H9 (cell line): ENCODE measurements at regions not wholly inside any gene's neighbourhood (a gene's known extent, or its start where the extent isn't known, plus 50 kb on each side); places are given as distances from the start of the nearest gene placed in this dataset.

ENCODE experiments used
- DNase-seq: peaks from one replicate; pipeline ENCODE4 v3.0.0-alpha.2; 2017
- H2AFZ ChIP-seq: one replicate; pipeline ENCODE4 v1.6.1; 2013; ENCODE audit warnings: mild to moderate bottlenecking, low read length, control low read depth, moderate library complexity
- H2AK5ac ChIP-seq: 2 replicates; pipeline ENCODE4 v1.6.1; 2013; ENCODE audit warnings: low read length, control low read depth, mixed read lengths; ENCODE audit not compliant: insufficient read length
- H2BK120ac ChIP-seq: one replicate; pipeline ENCODE4 v1.6.1; 2013; ENCODE audit warnings: low read depth, mild to moderate bottlenecking, low read length, control low read depth, inconsistent platforms; ENCODE audit not compliant: poor library complexity, severe bottlenecking
- H2BK12ac ChIP-seq: 2 replicates; pipeline ENCODE4 v1.6.1; 2013; ENCODE audit warnings: low read length, control low read depth, mixed read lengths, low read depth; ENCODE audit not compliant: insufficient read length
- H2BK15ac ChIP-seq: 2 replicates; pipeline ENCODE4 v1.6.1; 2013; ENCODE audit warnings: low read depth, low read length, control low read depth
- H2BK20ac ChIP-seq: one replicate; pipeline ENCODE4 v1.6.1; 2013; ENCODE audit warnings: low read depth, mild to moderate bottlenecking, low read length, control low read depth, inconsistent platforms; ENCODE audit not compliant: poor library complexity, severe bottlenecking
- H2BK5ac ChIP-seq: 2 replicates; pipeline ENCODE4 v1.6.1; 2013; ENCODE audit warnings: low read length, control low read depth, mixed read lengths; ENCODE audit not compliant: insufficient read length
- H3K14ac ChIP-seq: 2 replicates; pipeline ENCODE4 v1.6.1; 2013; ENCODE audit warnings: low read length, control low read depth; ENCODE audit not compliant: insufficient read depth
- H3K18ac ChIP-seq: 2 replicates; pipeline ENCODE4 v1.6.1; 2013; ENCODE audit warnings: low read depth, mild to moderate bottlenecking, mixed read lengths, low read length, control low read depth; ENCODE audit not compliant: insufficient read length
- H3K23ac ChIP-seq: 2 replicates; pipeline ENCODE4 v1.6.1; 2013; ENCODE audit warnings: low read length, control low read depth, mixed read lengths, low read depth; ENCODE audit not compliant: insufficient read length
- H3K23me2 ChIP-seq: 2 replicates; pipeline ENCODE4 v1.6.1; 2013; ENCODE audit warnings: low read depth, mild to moderate bottlenecking, mixed read lengths, low read length, control low read depth; ENCODE audit not compliant: insufficient read length, poor library complexity, severe bottlenecking
- H3K27ac ChIP-seq: 2 replicates; pipeline ENCODE4 v1.5.1; 2013; ENCODE audit warnings: low read length, control low read depth, mixed read lengths, low read depth; ENCODE audit not compliant: insufficient read length
- H3K27me3 ChIP-seq: 2 replicates; pipeline ENCODE4 v1.6.1; 2013; ENCODE audit warnings: low read length, control low read depth, inconsistent platforms; ENCODE audit not compliant: insufficient read depth
- H3K4ac ChIP-seq: 2 replicates; pipeline ENCODE4 v1.6.1; 2013; ENCODE audit warnings: low read depth, mild to moderate bottlenecking, control low read depth, inconsistent platforms, low read length, moderate library complexity
- H3K4me1 ChIP-seq: 2 replicates; pipeline ENCODE4 v1.6.1; 2013; ENCODE audit warnings: low read length, control low read depth, inconsistent platforms; ENCODE audit not compliant: insufficient read depth
- H3K4me2 ChIP-seq: 2 replicates; pipeline ENCODE4 v1.6.1; 2013; ENCODE audit warnings: low read length, control low read depth, mixed read lengths; ENCODE audit not compliant: insufficient read length, insufficient read depth
- H3K56ac ChIP-seq: 2 replicates; pipeline ENCODE4 v1.6.1; 2013; ENCODE audit warnings: low read depth, mild to moderate bottlenecking, mixed read lengths, low read length, control low read depth; ENCODE audit not compliant: insufficient read length
- H3K79me1 ChIP-seq: 2 replicates; pipeline ENCODE4 v1.6.1; 2013; ENCODE audit warnings: low read depth, mild to moderate bottlenecking, moderate library complexity, low read length, control low read depth, inconsistent platforms; ENCODE audit not compliant: insufficient read depth, poor library complexity, severe bottlenecking
- H3K79me2 ChIP-seq: 2 replicates; pipeline ENCODE4 v1.6.1; 2013; ENCODE audit warnings: low read length, control low read depth, inconsistent platforms; ENCODE audit not compliant: insufficient read depth
- H3K9ac ChIP-seq: 2 replicates; pipeline ENCODE4 v1.6.1; 2013; ENCODE audit warnings: low read length, control low read depth, mixed read lengths; ENCODE audit not compliant: insufficient read length; ENCODE audit errors: extremely low read depth
- H3K9me3 ChIP-seq: one replicate; pipeline ENCODE4 v1.6.1; 2013; ENCODE audit warnings: low read depth, low read length, inconsistent platforms; ENCODE audit not compliant: control insufficient read depth
- H3T11ph ChIP-seq: one replicate; pipeline ENCODE4 v1.6.1; 2013; ENCODE audit warnings: mild to moderate bottlenecking, low read length, control low read depth, inconsistent platforms
- H4K20me1 ChIP-seq: one replicate; pipeline ENCODE4 v1.6.1; 2013; ENCODE audit not compliant: control insufficient read depth, insufficient read length, insufficient read depth
- H4K5ac ChIP-seq: 2 replicates; pipeline ENCODE4 v1.6.1; 2013; ENCODE audit warnings: low read depth, mild to moderate bottlenecking, mixed read lengths, low read length, control low read depth; ENCODE audit not compliant: insufficient read length
- H4K8ac ChIP-seq: replicated peaks from 2 replicates; pipeline ENCODE4 v1.6.1; 2013; ENCODE audit warnings: low read length, control low read depth, mixed read lengths, low read depth; ENCODE audit not compliant: insufficient read length
- H4K91ac ChIP-seq: 2 replicates; pipeline ENCODE4 v1.6.1; 2013; ENCODE audit warnings: low read depth, mild to moderate bottlenecking, moderate library complexity, mixed read lengths, low read length, control low read depth; ENCODE audit not compliant: insufficient read length
- H3K27ac Mint-ChIP-seq, 3 experiments: 2 replicates in 2 of 3; 3 replicates in 1 of 3; pipeline ENCODE4 v1.8.0; 2020 to 2021; ENCODE audit warnings: mixed read lengths in 3 of 3, mild to moderate bottlenecking in 1 of 3, moderate library complexity in 1 of 3
- H3K27me3 Mint-ChIP-seq: 2 replicates; pipeline ENCODE4 v1.8.0; 2021; ENCODE audit warnings: low read depth, mild to moderate bottlenecking, moderate library complexity, mixed read lengths
- H3K36me3 Mint-ChIP-seq, 3 experiments: 2 replicates in 2 of 3; 3 replicates in 1 of 3; pipeline ENCODE4 v1.8.0; 2020 to 2021; ENCODE audit warnings: low read depth in 3 of 3, mixed read lengths in 3 of 3; ENCODE audit not compliant: insufficient read depth in 1 of 3
- H3K4me1 Mint-ChIP-seq, 2 experiments: 2 replicates each; pipeline ENCODE4 v1.8.0; 2020; ENCODE audit warnings: mixed read lengths in 2 of 2
- H3K4me3 Mint-ChIP-seq, 2 experiments: 2 replicates in 1 of 2; 3 replicates in 1 of 2; pipeline ENCODE4 v1.8.0; 2020 to 2021; ENCODE audit warnings: mild to moderate bottlenecking in 2 of 2, mixed read lengths in 2 of 2, moderate library complexity in 1 of 2
- H3K9me3 Mint-ChIP-seq, 2 experiments: 2 replicates in 1 of 2; 3 replicates in 1 of 2; pipeline ENCODE4 v1.8.0; 2020; ENCODE audit warnings: mild to moderate bottlenecking in 2 of 2, mixed read lengths in 2 of 2, moderate library complexity in 1 of 2
- CTCF ChIP-seq: fragments of 200-600 bp; sonication (generic); conservative IDR thresholded peaks from 3 replicates; pipeline ENCODE4 v1.8.0; 2021; ENCODE audit warnings: antibody characterized with exemption, mild to moderate bottlenecking
- WGBS: extraction: QIAGEN DNeasy Blood & Tissue Kit; methylation state at CpG from one replicate; pipeline ENCODE4 v1.1.7; 2013; ENCODE audit warnings: missing lambda C conversion rate, low lambda C conversion rate, mixed read lengths; ENCODE audit not compliant: insufficient read length; ENCODE audit errors: extremely low coverage; 5-methylcytosine and 5-hydroxymethylcytosine counted together

GRCh38 chr5:165526357-165526756 is 2020.9 kb downstream of the MAT2B start:
- Histone ChIP-seq H2AK5ac (no peak overlapping the region), H3K9me3 (no peaks in the 10 kb centered on the region), H3T11ph (no peak overlapping the region), H3K9ac (no peak overlapping the region), H3K18ac (no peak overlapping the region), H2BK15ac (no peak overlapping the region), H3K56ac (no peak overlapping the region), H2BK20ac (no peak overlapping the region), H3K4me1 (no peaks in the 10 kb centered on the region), H4K8ac (no peak overlapping the region), H3K23ac (no peak overlapping the region), H2BK5ac (no peak overlapping the region), H3K27me3 (no peaks in the 10 kb centered on the region), H3K79me2 (no peaks in the 10 kb centered on the region), H2BK12ac (no peak overlapping the region), H2BK120ac (no peak overlapping the region), H4K20me1 (no peaks in the 10 kb centered on the region), H3K4ac (no peak overlapping the region), H2AFZ (no peak overlapping the region), H3K14ac (no peak overlapping the region), H3K23me2 (no peaks in the 10 kb centered on the region), H4K5ac (no peak overlapping the region), H3K27ac (no peak overlapping the region), H3K4me2 (no peak overlapping the region), H4K91ac (no peak overlapping the region), H3K79me1 (no peaks in the 10 kb centered on the region)
- TF ChIP-seq CTCF = no peak
- no CpG with 5 or more reads among the region's 3 CpGs for WGBS
- Mint-ChIP-seq H3K4me1 (no peaks in the 10 kb centered on the region), H3K27ac (no peak overlapping the region), H3K9me3 (peaks cover 26 to 38% of the 10 kb centered on the region in 2 experiments), H3K4me3 (no peak overlapping the region), H3K27me3 (no peaks in the 10 kb centered on the region; the same call in 1 of the 2 replicates), H3K36me3 (peaks cover 19 to 38% (median 21%) of the 10 kb centered on the region in 3 experiments)
- DNase-seq = no peak
